HCT116 (cell line): ENCODE measurements at regions not wholly inside any gene's neighbourhood (a gene's known extent, or its start where the extent isn't known, plus 50 kb on each side); places are given as distances from the start of the nearest gene placed in this dataset.

Source experiments
- ATAC-seq: fragments of 200-7000 bp; cut with Tn5 transposase; 2 replicates; pipeline ENCODE4 v1.9.1; 2020; ENCODE audit warnings: mild to moderate bottlenecking, moderate library complexity
- BruUV-seq: library from RNA; stranded (reverse); fragments of 400-500 nt; replicated peaks from 2 replicates; lab custom pipeline; 2021; lab: Mats Ljungman, UMichigan
- CTCF ChIA-PET: fragments of 300-600 bp; sonication (Branson Sonifier 250); formaldehyde crosslinking; loops from one replicate; lab custom pipeline; 2021; ENCODE audit warnings: antibody characterized with exemption; lab: Charles Lee
- POLR2A ChIA-PET: fragments of 300-600, 350-600 bp; sonication (Branson Sonifier 250); formaldehyde crosslinking; loops from one replicate; lab custom pipeline; 2021; ENCODE audit warnings: antibody characterized with exemption; lab: Charles Lee
- RAD21 ChIA-PET, 2 experiments: fragments of 300-600 bp; sonication (Branson Sonifier 250); formaldehyde crosslinking; loops; one replicate each; lab custom pipeline; 2023; ENCODE audit warnings: low total read pairs in 2 of 2; ENCODE audit not compliant: uncharacterized antibody in 2 of 2, unreplicated experiment in 2 of 2, low non-redundant PET in 1 of 2; lab: Charles Lee
- DNase-seq: peaks from one replicate; pipeline ENCODE4 v3.0.0-alpha.2; 2010; ENCODE audit warnings: low read depth, low spot score
- H2AFZ ChIP-seq: fragments of 200-600 bp; shearing (Covaris generic), sonication (generic); 2 replicates; pipeline ENCODE4 v1.6.1; 2017; ENCODE audit warnings: low read depth, mixed run types, mixed read lengths, antibody characterized with exemption, low read length; ENCODE audit not compliant: poor library complexity, severe bottlenecking
- H3K27ac ChIP-seq: 2 replicates; pipeline ENCODE4 v1.5.1; 2012; ENCODE audit warnings: low read depth, low read length
- H3K27me3 ChIP-seq: fragments of 200-600 bp; sonication (generic); 2 replicates; pipeline ENCODE4 v1.6.1; 2016; ENCODE audit warnings: mixed run types, low read length, mixed read lengths; ENCODE audit not compliant: insufficient read depth
- H3K36me3 ChIP-seq, 2 experiments: fragments of 200-500 bp in 1 of 2; fragments of 200-600 bp in 1 of 2; sonication (Bioruptor generic) in 1 of 2; sonication (generic) in 1 of 2; 2 replicates each; pipeline versions ENCODE4 v1.5.1 to v1.6.1; 2014 to 2016; ENCODE audit warnings: low read length in 2 of 2, inconsistent platforms in 1 of 2, mixed read lengths in 1 of 2, mixed run types in 1 of 2; ENCODE audit not compliant: insufficient read depth in 2 of 2, control insufficient read depth in 1 of 2
- H3K4me1 ChIP-seq, 2 experiments: fragments of 200-600 bp in 1 of 2; sonication (generic) in 1 of 2; 2 replicates each; pipeline versions ENCODE4 v1.5.1 to v1.6.1; 2012 to 2017; ENCODE audit warnings: low read length in 2 of 2, inconsistent platforms in 1 of 2, mild to moderate bottlenecking in 1 of 2, mixed read lengths in 1 of 2, mixed run types in 1 of 2, moderate library complexity in 1 of 2; ENCODE audit not compliant: insufficient read depth in 2 of 2, control insufficient read depth in 1 of 2
- H3K4me2 ChIP-seq: fragments of 200-600 bp; sonication (generic); 2 replicates; pipeline ENCODE4 v1.6.1; 2017; ENCODE audit warnings: mixed run types, low read length, mixed read lengths
- H3K4me3 ChIP-seq, 2 experiments: fragments of 200-600 bp in 1 of 2; sonication (generic) in 1 of 2; replicated peaks in 1 of 2; 2 replicates each; pipeline ENCODE4 v1.5.1; 2011 to 2016; ENCODE audit warnings: low read length in 2 of 2, control low read depth in 1 of 2, low read depth in 1 of 2, mild to moderate bottlenecking in 1 of 2, mixed read lengths in 1 of 2, mixed run types in 1 of 2
- H3K79me2 ChIP-seq: fragments of 200-600 bp; sonication (generic); 2 replicates; pipeline ENCODE4 v1.6.1; 2017; ENCODE audit warnings: mild to moderate bottlenecking, mixed run types, low read length, moderate library complexity, mixed read lengths; ENCODE audit not compliant: insufficient read depth
- H3K9ac ChIP-seq: fragments of 200-600 bp; sonication (generic); 2 replicates; pipeline ENCODE4 v1.6.1; 2016; ENCODE audit warnings: low read length, mixed read lengths
- H3K9me2 ChIP-seq: fragments of 200-600 bp; sonication (generic), shearing (Covaris generic); 2 replicates; pipeline ENCODE4 v1.6.1; 2017; ENCODE audit warnings: mixed run types, mild to moderate bottlenecking, moderate library complexity; ENCODE audit not compliant: insufficient read depth
- H3K9me3 ChIP-seq, 2 experiments: fragments of 200-500 bp in 1 of 2; fragments of 200-600 bp in 1 of 2; sonication (Bioruptor generic) in 1 of 2; sonication (generic) in 1 of 2; 2 replicates each; pipeline ENCODE4 v1.6.1; 2014 to 2017; ENCODE audit warnings: low read length in 2 of 2, mixed read lengths in 2 of 2, inconsistent platforms in 1 of 2, low read depth in 1 of 2, mild to moderate bottlenecking in 1 of 2, mixed run types in 1 of 2, moderate library complexity in 1 of 2; ENCODE audit not compliant: control insufficient read depth in 1 of 2, insufficient read depth in 1 of 2
- H4K20me1 ChIP-seq: fragments of 200-600 bp; sonication (generic), shearing (Covaris generic); 2 replicates; pipeline ENCODE4 v1.6.1; 2017; ENCODE audit warnings: mixed run types, mild to moderate bottlenecking, moderate library complexity; ENCODE audit not compliant: insufficient read depth
- ATF3 ChIP-seq: IDR thresholded peaks from 2 replicates; pipeline ENCODE4 v1.6.1; 2012
- EGR1 ChIP-seq: IDR thresholded peaks from 2 replicates; pipeline ENCODE4 v1.6.1; 2012; ENCODE audit warnings: low read depth
- EZH2 ChIP-seq: fragments of 200-600 bp; sonication (generic); IDR thresholded peaks from 2 replicates; pipeline ENCODE4 v1.6.1; 2017; ENCODE audit warnings: antibody characterized with exemption, mixed run types
- JUND ChIP-seq: IDR thresholded peaks from 2 replicates; pipeline ENCODE4 v1.6.1; 2012
- MAX ChIP-seq: IDR thresholded peaks from 2 replicates; pipeline ENCODE4 v1.6.1; 2012
- POLR2A ChIP-seq: IDR thresholded peaks from 2 replicates; pipeline ENCODE4 v1.7.0; 2011; ENCODE audit warnings: borderline replicate concordance; ENCODE audit not compliant: insufficient read depth, insufficient read length; ENCODE audit errors: extremely low read depth
- RAD21 ChIP-seq: IDR thresholded peaks from 2 replicates; pipeline ENCODE4 v1.6.1; 2012; ENCODE audit warnings: low read depth, mild to moderate bottlenecking
- SIN3A ChIP-seq: IDR thresholded peaks from 2 replicates; pipeline ENCODE4 v1.6.1; 2012; ENCODE audit warnings: low read depth
- YY1 ChIP-seq: IDR thresholded peaks from 2 replicates; pipeline ENCODE4 v1.6.1; 2011; ENCODE audit warnings: low read length, low read depth, moderate library complexity, mild to moderate bottlenecking; ENCODE audit not compliant: insufficient replicate concordance; ENCODE audit errors: extremely low read depth
- ZFX ChIP-seq: fragments of 450-650 bp; IDR thresholded peaks from 2 replicates; pipeline ENCODE4 v1.6.1; 2017
- intact Hi-C: fragments of 100-400 bp; cut with micrococcal nuclease; formaldehyde crosslinking; loops from 2 replicates; pipeline ENCODE4 v1.10.0; 2022
- TF ChIP-seq, protein P1 (sequence below): IDR thresholded peaks from 2 replicates; pipeline ENCODE4 v1.6.1; 2012; ENCODE audit warnings: low read depth

DNA sequence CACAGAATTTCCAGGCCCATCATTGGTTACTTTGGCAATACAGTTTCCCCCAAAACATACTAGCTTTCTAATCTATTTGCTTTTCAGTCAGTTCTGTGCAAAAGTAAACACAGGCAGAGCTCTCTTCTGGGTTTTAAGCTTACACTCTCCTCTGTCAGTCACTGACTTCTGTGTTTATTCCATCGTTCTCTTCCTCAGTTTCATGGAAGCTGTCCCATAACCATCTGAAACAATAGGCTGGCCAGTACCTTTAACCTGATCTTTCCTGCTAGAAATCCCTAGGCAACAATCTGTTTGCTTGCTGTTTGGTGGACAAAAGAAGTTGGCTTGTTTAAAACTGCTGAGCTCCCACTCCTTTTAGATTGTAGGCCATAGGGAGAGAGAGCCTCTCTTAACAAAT lies 431.5 kb downstream of the HACE1 start:
- ATAC-seq (no peak), DNase-seq (no peak)
- H3K4me1 ChIP-seq, result no peaks in the 10 kb centered on the region
- H3K9me2 ChIP-seq, result no peaks in the 10 kb centered on the region
- no peak overlapping the region for H2AFZ ChIP-seq
- no peaks in the 10 kb centered on the region for H3K79me2 ChIP-seq
- H3K9ac ChIP-seq, result no peak overlapping the region
- H3K27me3 ChIP-seq, result no peaks in the 10 kb centered on the region
- no peak overlapping the region for H3K4me3 ChIP-seq
- H3K36me3 ChIP-seq, result no peaks in the 10 kb centered on the region
- intact Hi-C loops, result no loop called here
- no peak overlapping the region for H3K4me2 ChIP-seq
- ChIA-PET POLR2A (no interaction called here), CTCF (no interaction called here), RAD21 (no interaction called here)
- H3K27ac ChIP-seq, result no peak overlapping the region
- no peaks in the 10 kb centered on the region for H4K20me1 ChIP-seq
- H3K9me3 ChIP-seq, result no peaks in the 10 kb centered on the region
- no TSS peak for BruUV-seq
- TF ChIP-seq, protein P1, sequence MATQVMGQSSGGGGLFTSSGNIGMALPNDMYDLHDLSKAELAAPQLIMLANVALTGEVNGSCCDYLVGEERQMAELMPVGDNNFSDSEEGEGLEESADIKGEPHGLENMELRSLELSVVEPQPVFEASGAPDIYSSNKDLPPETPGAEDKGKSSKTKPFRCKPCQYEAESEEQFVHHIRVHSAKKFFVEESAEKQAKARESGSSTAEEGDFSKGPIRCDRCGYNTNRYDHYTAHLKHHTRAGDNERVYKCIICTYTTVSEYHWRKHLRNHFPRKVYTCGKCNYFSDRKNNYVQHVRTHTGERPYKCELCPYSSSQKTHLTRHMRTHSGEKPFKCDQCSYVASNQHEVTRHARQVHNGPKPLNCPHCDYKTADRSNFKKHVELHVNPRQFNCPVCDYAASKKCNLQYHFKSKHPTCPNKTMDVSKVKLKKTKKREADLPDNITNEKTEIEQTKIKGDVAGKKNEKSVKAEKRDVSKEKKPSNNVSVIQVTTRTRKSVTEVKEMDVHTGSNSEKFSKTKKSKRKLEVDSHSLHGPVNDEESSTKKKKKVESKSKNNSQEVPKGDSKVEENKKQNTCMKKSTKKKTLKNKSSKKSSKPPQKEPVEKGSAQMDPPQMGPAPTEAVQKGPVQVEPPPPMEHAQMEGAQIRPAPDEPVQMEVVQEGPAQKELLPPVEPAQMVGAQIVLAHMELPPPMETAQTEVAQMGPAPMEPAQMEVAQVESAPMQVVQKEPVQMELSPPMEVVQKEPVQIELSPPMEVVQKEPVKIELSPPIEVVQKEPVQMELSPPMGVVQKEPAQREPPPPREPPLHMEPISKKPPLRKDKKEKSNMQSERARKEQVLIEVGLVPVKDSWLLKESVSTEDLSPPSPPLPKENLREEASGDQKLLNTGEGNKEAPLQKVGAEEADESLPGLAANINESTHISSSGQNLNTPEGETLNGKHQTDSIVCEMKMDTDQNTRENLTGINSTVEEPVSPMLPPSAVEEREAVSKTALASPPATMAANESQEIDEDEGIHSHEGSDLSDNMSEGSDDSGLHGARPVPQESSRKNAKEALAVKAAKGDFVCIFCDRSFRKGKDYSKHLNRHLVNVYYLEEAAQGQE, result no peak
- no peak for TF ChIP-seq EGR1
- no peak for TF ChIP-seq MAX
- TF ChIP-seq ZFX, result no peak
- TF ChIP-seq SIN3A, result no peak
- no peak for TF ChIP-seq YY1
- no peak for TF ChIP-seq ATF3
- no peak for TF ChIP-seq JUND
- TF ChIP-seq POLR2A, result no peak
- no peak for TF ChIP-seq RAD21
- TF ChIP-seq EZH2, result no peak
